ENCODE measurements at regions not wholly inside any gene's neighbourhood (a gene's known extent, or its start where the extent isn't known, plus 50 kb on each side); places are given as distances from the start of the nearest gene placed in this dataset.

DNA sequence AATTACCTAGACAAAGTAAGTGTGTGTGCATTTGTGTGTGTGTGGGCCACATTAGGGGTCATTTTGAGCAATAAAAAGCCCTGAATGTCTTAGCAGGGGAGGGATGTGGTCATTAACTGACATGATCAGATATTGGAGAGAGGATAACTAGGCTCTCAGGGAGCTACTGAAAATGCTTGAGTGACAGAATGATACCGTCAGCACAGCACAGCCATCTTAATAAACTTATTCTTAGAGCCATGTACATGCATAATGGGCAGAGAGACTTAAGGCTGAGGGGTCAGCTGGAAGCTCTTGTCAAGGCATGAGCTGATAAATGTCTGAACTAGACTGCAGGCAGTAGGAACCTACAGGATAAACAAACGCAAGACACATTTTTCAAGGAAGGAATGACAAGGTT is 239.1 kb upstream of the NCAM1 start:
- DNase-seq: no peak

DNA sequence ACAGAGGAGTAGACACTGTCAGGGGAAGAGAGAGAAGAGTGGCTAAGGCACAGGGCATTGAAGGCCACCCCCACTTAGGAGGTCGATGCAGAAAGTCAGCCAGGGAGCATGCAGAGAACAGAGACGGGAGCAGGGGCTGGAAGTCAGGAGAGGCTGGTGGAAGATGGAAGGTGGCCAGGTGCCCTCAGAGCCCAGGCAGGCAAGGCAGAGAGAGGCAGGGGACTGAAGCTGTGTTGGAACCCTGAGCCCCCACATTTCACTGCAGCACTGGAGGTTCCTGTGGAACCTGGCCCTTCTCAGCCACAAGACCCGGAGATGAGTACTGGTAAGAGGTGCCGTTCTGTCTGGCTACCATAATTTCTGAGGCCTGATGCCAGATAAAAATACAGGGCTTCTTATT is 238.3 kb upstream of the NCAM1 start:
- DNase-seq: no peak

DNA sequence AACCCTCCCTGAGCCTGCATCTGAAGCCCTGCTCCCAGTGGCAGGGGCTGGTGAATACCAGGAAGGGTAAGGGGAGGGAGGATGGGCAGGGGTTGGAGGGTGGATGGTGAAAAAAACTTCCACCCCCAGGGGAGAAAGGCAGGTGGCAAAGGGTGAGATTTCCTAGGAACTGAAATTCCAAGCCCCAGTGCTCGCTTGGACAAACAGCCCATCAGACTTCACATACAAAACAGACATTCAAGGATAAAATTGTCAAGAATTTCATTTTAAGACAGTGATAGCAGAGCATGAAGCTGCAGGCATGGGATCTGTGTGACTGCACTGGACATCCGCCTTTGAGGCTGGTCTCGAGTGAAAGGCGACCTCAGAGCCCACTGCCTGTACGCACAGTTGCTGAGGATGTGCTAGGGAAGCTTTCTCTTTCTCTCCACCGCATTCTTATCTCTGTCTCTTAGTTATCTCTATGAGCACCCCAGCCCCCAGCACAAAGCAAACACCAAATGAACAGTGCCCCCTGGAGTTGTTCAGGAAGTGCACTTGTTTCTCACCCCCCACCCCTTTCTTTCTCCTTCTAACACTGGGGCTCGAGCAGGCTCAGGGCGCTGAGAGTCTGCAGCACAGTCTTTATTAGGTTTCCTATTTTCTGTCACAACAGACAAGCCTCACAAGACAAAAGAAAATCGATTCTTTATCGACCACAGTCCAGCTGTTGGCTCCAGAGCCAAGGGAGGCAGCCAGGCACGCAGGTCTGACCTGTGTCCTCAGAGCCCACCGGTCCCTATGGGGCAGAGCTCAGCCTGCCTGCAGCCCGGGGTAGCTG is 237.3 kb upstream of the NCAM1 start:
- DNase-seq: no peak

- DNase-seq: no peak
Measured at GRCh38 chr11:112724496-112724790, 236.8 kb upstream of the NCAM1 start.

DNA sequence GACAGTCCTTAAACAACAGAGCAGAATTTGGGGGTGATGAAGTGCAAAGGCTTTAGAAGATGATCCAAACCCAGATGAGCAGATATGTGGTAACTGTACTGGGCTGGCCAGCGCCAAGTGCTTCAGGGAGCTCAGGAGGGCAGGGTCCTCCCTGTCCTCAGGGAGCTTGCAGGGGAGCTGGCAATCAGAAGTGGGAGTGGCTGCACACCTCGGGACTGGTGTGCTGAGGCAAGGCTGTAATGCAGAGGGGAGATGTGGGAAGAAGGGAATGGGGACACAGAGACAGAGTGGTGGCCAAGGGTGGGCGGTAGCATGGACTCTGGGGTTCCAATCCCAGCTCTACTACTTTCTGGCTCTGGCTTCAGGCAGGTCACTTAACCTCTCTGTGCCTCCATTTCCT is 235.6 kb upstream of the NCAM1 start:
- no peak for DNase-seq

- DNase-seq: no peak
Measured at GRCh38 chr11:112727341-112727841, 233.8 kb upstream of the NCAM1 start.

DNA sequence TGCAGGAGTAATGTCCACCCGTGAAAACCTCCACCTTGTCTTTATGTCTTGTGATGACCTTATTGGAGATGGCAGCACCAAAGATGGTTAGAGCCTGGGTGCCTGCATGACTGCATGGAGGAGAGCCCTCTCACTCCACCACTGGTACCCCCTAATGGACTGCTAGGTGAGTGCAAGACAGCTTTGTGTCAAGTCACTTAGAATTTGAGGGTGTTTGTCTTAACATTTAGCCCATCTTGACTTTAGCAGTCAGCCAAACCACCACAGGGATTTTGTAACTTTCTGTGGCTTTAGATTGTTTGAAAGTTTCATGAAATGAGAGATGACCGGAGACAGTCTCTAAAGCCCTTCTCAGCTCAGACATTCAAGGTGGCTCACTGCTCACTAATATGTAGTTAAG is 232.9 kb upstream of the NCAM1 start:
- no peak for DNase-seq

GRCh38 chr11:112728716-112729115 is 232.5 kb upstream of the NCAM1 start:
- DNase-seq: no peak

DNA sequence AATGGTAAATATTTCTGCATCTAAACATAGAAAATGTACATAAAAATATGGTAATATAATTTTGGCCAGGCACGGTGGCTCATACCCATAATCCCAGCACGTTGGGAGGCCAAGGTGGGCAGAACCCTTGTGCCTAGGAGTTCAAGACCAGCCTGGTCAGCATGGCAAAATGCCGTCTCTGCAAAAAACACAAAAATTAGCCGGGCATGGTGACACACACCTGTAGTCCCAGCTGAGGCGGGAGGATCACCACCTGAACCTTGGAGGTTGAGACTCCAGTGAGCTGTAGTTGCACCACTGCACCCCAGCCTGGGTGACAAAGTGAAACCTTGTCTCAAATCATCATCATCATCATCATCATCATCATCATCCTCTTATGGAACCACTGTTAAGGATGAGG is 230.6 kb upstream of the NCAM1 start:
- DNase-seq: no peak

GRCh38 chr11:112731538-112731937 is 229.7 kb upstream of the NCAM1 start:
- no peak for DNase-seq

- no peak for DNase-seq
Measured at GRCh38 chr11:112732031-112732430, 229.2 kb upstream of the NCAM1 start.

DNA sequence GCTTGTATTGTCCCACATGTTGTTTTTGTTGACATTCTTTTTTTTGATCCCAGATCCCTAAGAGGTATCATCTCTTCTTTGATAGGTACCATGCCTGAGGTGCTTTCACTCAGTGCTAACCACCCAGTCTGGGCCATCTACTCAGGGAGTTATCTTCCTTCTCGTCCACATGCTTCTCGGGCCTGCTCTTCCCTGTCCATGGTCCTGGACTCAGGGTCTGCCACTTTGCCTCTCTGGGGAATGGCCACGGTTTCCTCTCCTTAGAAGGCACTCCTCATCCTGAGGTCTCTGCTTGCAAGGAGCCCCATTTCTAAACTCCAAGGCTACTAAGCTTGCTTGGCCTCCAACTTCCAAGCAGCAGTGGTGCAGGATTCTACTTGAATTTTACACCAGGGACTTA is 227.0 kb upstream of the NCAM1 start:
- no peak for DNase-seq

GRCh38 chr11:112735470-112735869 is 225.8 kb upstream of the NCAM1 start:
- no peak for DNase-seq

GRCh38 chr11:112744041-112744440 is 217.2 kb upstream of the NCAM1 start:
- no peak for DNase-seq

GRCh38 chr11:112745973-112746372 is 215.2 kb upstream of the NCAM1 start:
- DNase-seq: no peak

DNA sequence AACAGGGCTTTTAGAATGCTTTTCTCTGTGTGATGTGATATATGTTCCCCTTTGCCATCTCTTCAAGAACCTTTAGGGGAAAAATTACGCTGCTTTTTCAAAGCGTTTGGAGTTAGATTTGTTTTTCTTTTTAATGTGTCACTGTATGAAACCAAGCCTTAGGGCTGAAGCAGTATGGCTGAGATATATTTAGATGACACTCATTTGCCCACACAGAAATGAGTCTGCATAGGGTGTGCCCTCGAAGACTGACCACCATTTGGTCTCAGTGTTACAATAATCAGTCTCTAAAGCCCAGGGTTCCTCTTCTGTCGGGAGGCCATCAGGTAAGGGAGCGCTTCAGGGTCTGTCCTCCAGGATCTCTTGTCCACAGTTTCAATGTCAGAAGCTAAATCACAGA is 213.0 kb upstream of the NCAM1 start:
- no peak for DNase-seq

DNA sequence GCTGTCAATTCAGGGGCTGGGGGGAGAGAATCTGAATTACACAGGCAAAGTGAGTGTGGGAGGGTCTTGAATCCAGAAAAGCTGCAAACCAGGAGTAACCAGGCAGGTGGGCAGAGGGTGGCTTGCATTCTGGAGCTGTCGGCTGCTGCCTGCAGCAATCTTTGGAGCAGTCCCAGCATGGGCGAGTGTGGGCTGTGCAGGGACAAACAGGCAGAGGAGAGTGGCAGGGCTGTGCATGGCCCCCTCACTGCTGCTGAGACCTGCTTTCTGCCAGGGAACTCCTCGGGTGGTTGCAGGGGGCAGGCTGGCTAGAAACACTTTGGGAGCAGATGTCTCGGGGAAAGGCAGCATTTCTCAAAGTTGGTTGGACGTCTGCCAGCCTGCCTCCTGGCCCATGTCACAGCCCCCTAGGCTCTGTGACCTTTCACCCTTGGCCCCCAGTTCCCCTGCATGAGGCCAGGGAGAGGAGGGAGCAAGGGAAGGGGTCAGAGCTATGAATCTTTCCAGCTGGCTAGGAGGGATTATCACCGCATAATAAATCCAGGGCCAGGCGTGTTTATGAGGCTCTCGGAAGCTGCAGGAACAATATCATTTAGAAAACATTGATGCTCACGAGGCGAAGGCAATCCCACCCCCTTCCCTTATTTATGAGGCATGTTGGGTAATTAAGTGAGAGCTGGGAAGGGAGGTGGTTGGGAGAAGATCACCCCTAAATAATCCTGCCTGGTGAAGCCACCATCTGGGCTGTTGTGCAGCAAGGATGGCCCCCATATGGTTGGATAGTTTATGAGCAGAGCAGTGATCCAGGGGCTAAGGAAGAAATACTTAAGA is 212.3 kb upstream of the NCAM1 start:
- no peak for DNase-seq

GRCh38 chr11:112751329-112751728 is 209.9 kb upstream of the NCAM1 start:
- DNase-seq: no peak

DNA sequence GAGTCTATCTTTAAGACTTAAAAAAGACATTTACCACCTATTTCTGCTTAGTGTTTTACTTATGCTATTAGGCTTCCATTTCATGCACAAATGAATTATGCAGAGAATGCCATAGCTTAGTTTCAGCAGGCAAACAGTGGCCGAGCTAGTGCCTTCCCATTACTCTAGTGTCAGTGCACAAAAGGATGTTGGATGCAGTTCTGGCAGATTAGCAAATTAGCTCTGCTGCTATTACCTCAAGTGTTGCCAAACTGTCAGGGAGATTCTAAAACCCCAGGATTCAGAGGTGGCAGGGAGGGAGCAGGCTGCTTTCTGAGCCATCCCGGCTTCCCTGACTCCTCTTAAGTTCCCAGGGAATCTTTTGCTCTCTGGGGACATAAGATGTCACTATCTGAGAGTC is 209.4 kb upstream of the NCAM1 start:
- no peak for DNase-seq

GRCh38 chr11:112752563-112752962 is 208.7 kb upstream of the NCAM1 start:
- DNase-seq: no peak

DNA sequence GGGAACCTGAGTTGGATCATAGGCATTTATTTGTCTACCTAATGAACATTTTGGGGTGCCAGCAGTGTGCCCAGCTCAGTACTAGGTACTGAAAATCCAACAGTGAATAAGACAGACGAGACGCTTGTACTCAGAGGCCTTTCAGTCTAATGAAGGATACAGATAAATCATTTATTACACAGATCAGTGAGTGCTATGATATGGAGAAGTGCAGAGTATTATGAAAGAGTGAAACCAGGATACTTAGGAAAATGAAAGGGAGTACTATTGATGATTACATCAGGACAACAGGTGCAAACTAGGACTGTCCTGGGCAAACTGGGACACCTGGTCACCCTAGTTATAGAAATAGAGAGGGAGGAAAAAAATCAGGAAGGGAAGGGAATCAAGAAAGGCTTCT is 207.5 kb upstream of the NCAM1 start:
- no peak for DNase-seq

DNA sequence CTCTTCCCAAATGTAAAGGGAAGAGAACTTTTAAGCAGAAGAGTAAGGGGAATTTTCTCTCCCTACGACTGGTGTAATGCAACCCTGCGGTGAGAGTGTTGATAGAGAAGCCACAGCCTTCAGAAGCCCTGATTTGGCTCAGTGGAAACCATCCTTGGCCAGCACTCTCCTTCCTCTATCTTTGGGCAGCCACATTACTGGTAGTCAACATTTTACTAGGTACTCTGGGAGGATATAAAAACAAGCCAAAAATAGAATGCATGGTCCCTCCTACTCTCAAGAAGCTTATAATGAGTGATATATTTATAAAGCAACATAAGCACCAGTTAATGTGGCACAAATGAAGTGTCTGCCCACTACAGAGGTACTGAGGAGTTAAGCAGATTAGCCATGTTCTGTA is 201.8 kb upstream of the NCAM1 start:
- DNase-seq: no peak

DNA sequence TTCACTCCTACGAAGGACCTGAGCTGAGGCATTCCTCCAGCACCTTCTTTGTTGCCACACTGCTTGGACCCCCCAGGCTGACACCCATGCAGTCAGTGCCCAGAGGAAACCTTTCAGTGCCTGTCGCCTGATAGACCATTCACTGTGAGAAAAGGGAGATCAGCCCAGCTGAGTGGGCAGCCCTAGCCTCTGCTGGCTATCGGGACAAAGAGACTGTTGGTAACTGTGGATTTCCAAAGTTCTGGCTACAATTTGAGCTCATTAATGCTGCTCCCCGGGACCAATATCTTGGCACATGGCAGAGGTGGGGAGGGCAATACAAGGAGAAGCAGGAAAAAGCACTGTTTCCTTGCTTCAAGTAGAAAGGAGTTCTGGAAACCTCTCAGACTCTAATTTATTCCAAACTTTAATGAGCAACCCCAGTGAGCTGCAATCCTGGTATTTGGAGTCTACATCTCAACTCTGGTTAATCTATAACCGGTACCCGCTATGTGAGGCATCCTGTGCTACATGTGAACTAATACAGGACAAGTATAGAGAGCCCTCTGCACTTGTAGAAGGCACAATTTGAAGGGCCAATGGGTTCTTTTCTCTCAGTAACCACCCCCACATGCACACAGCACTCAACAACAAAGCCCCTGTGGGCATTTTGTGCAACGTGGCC is 200.7 kb upstream of the NCAM1 start:
- DNase-seq: no peak

Measured in T-helper 9 cell (primary cell).